Osteoblast (primary cell): ENCODE measurements at regions not wholly inside any gene's neighbourhood (a gene's known extent, or its start where the extent isn't known, plus 50 kb on each side); places are given as distances from the start of the nearest gene placed in this dataset.
A peak's percentile ranks its signal among the peaks of the same experiment; 100 is the strongest.

ENCODE experiments used
- DNase-seq: peaks from one replicate; pipeline ENCODE4 v3.0.0; 2011; ENCODE audit warnings: low spot score, mixed read lengths; ENCODE audit not compliant: insufficient read length; ENCODE audit errors: missing footprints
- H2AFZ ChIP-seq: 2 replicates; pipeline ENCODE4 v1.6.0; 2011; ENCODE audit warnings: mild to moderate bottlenecking, low read length
- H3K27ac ChIP-seq: 2 replicates; pipeline ENCODE4 v1.5.1; 2011; ENCODE audit warnings: mild to moderate bottlenecking, low read depth, low read length, moderate library complexity
- H3K27me3 ChIP-seq: 2 replicates; pipeline ENCODE4 v1.6.0; 2012; ENCODE audit warnings: mild to moderate bottlenecking, control low read depth, inconsistent platforms, low read length, moderate library complexity; ENCODE audit not compliant: insufficient read depth
- H3K36me3 ChIP-seq: 2 replicates; pipeline ENCODE4 v1.5.1; 2011; ENCODE audit warnings: mild to moderate bottlenecking, low read length, control low read depth, moderate library complexity; ENCODE audit not compliant: insufficient read depth
- H3K4me1 ChIP-seq: 2 replicates; pipeline ENCODE4 v1.5.1; 2011; ENCODE audit warnings: mild to moderate bottlenecking, low read length, control low read depth, moderate library complexity; ENCODE audit not compliant: insufficient read depth
- H3K4me2 ChIP-seq: 2 replicates; pipeline ENCODE4 v1.6.0; 2011; ENCODE audit warnings: mild to moderate bottlenecking, low read length; ENCODE audit not compliant: insufficient read depth
- H3K4me3 ChIP-seq: fragments of 200-600 bp; sonication (generic); 3 replicates; pipeline ENCODE4 v1.5.1; 2012; ENCODE audit warnings: mild to moderate bottlenecking, low read length, inconsistent platforms; ENCODE audit not compliant: insufficient read depth
- H3K79me2 ChIP-seq: 2 replicates; pipeline ENCODE4 v1.6.0; 2012; ENCODE audit warnings: mild to moderate bottlenecking, low read length, control low read depth, inconsistent platforms; ENCODE audit not compliant: insufficient read depth
- H3K9me3 ChIP-seq: 2 replicates; pipeline ENCODE4 v1.5.1; 2011; ENCODE audit warnings: low read depth, low read length, control low read depth
- H4K20me1 ChIP-seq: 2 replicates; pipeline ENCODE4 v1.6.0; 2012; ENCODE audit warnings: mild to moderate bottlenecking, low read length, control low read depth; ENCODE audit not compliant: insufficient read depth
- TF ChIP-seq, protein P1 (sequence below): IDR thresholded peaks from 2 replicates; pipeline ENCODE4 v1.5.1; 2011; ENCODE audit warnings: mild to moderate bottlenecking, low read depth, low read length, moderate library complexity; ENCODE audit errors: extremely low read depth

DNA sequence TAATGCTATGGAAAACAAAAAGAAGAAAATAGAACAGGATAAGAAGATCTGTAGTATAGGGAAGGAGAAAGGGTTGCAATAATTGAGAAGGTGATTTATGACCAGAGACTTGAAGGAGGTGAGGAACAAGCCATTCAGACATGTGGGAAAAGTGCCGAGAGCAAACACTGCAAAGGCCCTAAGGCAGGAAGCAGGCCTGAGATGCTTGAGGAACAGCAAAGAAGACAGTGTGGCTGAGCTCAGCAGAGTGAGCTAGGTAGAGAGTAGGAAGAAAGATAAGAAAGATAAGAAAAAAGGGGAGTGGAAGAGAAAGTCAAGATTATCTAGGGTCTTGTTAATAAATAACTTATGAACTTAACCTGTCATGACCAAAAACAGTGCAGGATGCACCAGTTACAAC lies 671.8 kb downstream of the RPS29 start:
- no peaks in the 10 kb centered on the region for H3K27me3 ChIP-seq
- H2AFZ ChIP-seq = no peak overlapping the region
- H4K20me1 ChIP-seq = no peaks in the 10 kb centered on the region
- H3K36me3 ChIP-seq = no peaks in the 10 kb centered on the region
- peaks cover 2% of the 10 kb centered on the region for H3K9me3 ChIP-seq
- no peaks in the 10 kb centered on the region for H3K4me1 ChIP-seq
- H3K4me2 ChIP-seq = no peak overlapping the region
- DNase-seq = peak; percentile 9
- H3K4me3 ChIP-seq = no peak overlapping the region
- no peaks in the 10 kb centered on the region for H3K79me2 ChIP-seq
- TF ChIP-seq, protein P1, sequence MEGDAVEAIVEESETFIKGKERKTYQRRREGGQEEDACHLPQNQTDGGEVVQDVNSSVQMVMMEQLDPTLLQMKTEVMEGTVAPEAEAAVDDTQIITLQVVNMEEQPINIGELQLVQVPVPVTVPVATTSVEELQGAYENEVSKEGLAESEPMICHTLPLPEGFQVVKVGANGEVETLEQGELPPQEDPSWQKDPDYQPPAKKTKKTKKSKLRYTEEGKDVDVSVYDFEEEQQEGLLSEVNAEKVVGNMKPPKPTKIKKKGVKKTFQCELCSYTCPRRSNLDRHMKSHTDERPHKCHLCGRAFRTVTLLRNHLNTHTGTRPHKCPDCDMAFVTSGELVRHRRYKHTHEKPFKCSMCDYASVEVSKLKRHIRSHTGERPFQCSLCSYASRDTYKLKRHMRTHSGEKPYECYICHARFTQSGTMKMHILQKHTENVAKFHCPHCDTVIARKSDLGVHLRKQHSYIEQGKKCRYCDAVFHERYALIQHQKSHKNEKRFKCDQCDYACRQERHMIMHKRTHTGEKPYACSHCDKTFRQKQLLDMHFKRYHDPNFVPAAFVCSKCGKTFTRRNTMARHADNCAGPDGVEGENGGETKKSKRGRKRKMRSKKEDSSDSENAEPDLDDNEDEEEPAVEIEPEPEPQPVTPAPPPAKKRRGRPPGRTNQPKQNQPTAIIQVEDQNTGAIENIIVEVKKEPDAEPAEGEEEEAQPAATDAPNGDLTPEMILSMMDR = no peak
- H3K27ac ChIP-seq = no peak overlapping the region

DNA sequence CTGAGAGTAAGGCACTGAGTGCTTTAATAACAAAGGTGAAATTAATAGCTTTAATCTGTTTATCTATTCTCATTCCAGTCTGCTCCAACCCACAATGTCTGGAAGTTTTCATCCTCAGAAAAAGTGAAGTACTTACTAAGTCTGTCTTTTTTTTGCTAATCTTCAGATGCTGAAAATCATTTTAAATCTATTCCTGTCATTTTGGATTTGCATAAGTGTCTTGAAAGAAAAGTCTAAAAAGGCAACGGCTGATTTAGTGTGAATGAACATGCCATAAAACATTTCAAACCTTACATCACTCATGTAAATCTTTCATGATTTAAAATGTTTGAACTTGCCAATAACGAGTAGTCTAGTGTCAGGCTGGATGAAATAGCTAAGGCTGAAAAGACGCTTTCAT lies 685.6 kb downstream of the RPS29 start:
- no peaks in the 10 kb centered on the region for H3K27me3 ChIP-seq
- H3K4me3 ChIP-seq = no peak overlapping the region

DNA sequence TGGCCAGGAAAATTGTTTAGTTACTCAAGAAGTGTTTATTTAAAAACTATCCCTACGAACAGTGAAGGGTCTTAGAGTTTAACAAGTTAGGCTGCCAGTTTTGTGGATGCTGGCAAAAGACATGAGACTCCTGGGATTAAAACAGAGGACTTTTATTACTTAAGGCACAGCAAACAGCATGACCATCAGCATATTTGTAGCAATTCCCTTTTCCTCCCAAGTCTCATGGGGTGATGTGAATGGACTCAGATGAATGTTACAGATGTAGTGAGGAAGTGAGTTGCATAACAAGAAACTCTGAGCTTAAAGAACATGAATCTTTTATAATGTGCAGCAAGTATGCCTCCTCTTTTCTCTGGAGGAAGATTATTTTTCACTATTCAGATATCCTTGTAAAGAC lies 695.8 kb downstream of the RPS29 start:
- TF ChIP-seq, protein P1 = no peak
- no peak overlapping the region for H3K4me3 ChIP-seq
- no peak overlapping the region for H3K27ac ChIP-seq
- H3K27me3 ChIP-seq = no peaks in the 10 kb centered on the region
- H3K79me2 ChIP-seq = no peaks in the 10 kb centered on the region
- H3K9me3 ChIP-seq = no peaks in the 10 kb centered on the region
- no peaks in the 10 kb centered on the region for H4K20me1 ChIP-seq
- no peak overlapping the region for H2AFZ ChIP-seq
- H3K36me3 ChIP-seq = no peaks in the 10 kb centered on the region
- DNase-seq = no peak
- no peaks in the 10 kb centered on the region for H3K4me1 ChIP-seq
- H3K4me2 ChIP-seq = no peak overlapping the region

More for the DNA sequence above, 685.6 kb downstream of the RPS29 start:
- no peaks in the 10 kb centered on the region for H3K79me2 ChIP-seq
- no peak overlapping the region for H3K27ac ChIP-seq
- H3K4me1 ChIP-seq = no peaks in the 10 kb centered on the region
- no peak overlapping the region for H2AFZ ChIP-seq
- H3K4me2 ChIP-seq = no peak overlapping the region
- H3K9me3 ChIP-seq = peaks cover 10% of the 10 kb centered on the region
- TF ChIP-seq, protein P1 = no peak
- DNase-seq = no peak
- no peaks in the 10 kb centered on the region for H3K36me3 ChIP-seq
- H4K20me1 ChIP-seq = no peaks in the 10 kb centered on the region

DNA sequence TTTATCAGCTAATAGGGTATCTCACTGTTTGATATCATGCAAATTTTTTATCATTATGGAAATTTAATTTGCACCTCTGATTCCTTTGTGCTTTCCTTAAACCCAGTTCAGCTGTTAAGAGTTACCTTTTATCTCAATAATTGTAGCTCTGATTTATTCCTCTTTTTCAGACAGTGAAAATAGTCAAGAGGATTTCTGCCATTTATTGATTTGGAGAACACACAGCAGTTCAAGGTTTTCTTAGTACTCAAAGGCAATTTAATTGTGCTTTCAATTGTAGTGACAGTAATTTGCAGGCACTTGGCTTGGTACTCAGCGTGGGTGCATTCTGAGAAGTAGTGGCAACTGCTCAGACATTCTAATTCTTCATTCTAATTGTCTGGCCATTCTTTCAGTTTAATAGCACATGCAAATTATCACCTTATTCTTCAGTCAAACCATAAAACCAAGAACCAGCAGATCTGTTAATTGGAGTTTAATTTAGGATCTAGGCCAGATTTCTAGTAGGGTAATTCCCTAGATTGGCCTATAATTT lies 709.3 kb downstream of the RPS29 start:
- no peak overlapping the region for H2AFZ ChIP-seq

More for the DNA sequence above, 709.3 kb downstream of the RPS29 start:
- H3K27me3 ChIP-seq = no peaks in the 10 kb centered on the region
- no peaks in the 10 kb centered on the region for H3K4me1 ChIP-seq
- DNase-seq = no peak
- no peak overlapping the region for H3K4me3 ChIP-seq
- no peaks in the 10 kb centered on the region for H3K79me2 ChIP-seq
- H3K36me3 ChIP-seq = no peaks in the 10 kb centered on the region
- no peaks in the 10 kb centered on the region for H4K20me1 ChIP-seq
- H3K27ac ChIP-seq = no peak overlapping the region
- TF ChIP-seq, protein P1 = no peak
- no peaks in the 10 kb centered on the region for H3K9me3 ChIP-seq
- no peak overlapping the region for H3K4me2 ChIP-seq
